ENCODE measurements at regions not wholly inside any gene's neighbourhood (a gene's known extent, or its start where the extent isn't known, plus 50 kb on each side); places are given as distances from the start of the nearest gene placed in this dataset.

- POLR2A ChIA-PET (ENCODE audit: partially characterized antibody) = no interaction called here
- H2AK5ac ChIP-seq (ENCODE audit: low read depth, low read length) = no peak overlapping the region
- H3K18ac ChIP-seq (ENCODE audit: extremely low read depth, low read length) = no peak overlapping the region
Measured at GRCh38 chr9:105967797-105968196, 273.5 kb downstream of the TMEM38B start.

More at GRCh38 chr9:105967797-105968196, 273.5 kb downstream of the TMEM38B start:
- Histone ChIP-seq H3K23ac (ENCODE audit: insufficient read length) (no peak overlapping the region), H3K4me3 (ENCODE audit: extremely low read depth in 1 of 4, insufficient read depth in 2 of 4, low read depth in 3 of 4, low read length in 4 of 4) (no peak overlapping the region), H3K4me2 (ENCODE audit: insufficient read depth in 1 of 2, low read depth in 2 of 2, low read length in 2 of 2) (no peak overlapping the region), H3K27me3 (replicated peaks in 1 of 4; ENCODE audit: control insufficient read depth in 3 of 4, extremely low read depth in 1 of 4, insufficient read depth in 3 of 4, low read length in 3 of 4) (peaks cover 0 to 6% (median 3%) of the 10 kb centered on the region in 4 experiments; a peak in 3 of 7 replicates), H3K27ac (ENCODE audit: low read depth, low read length) (no peak overlapping the region), H3K79me2 (ENCODE audit: control insufficient read depth in 1 of 2, insufficient read depth in 2 of 2, low read length in 2 of 2) (no peaks in the 10 kb centered on the region), H4K20me1 (replicated peaks in 1 of 2; ENCODE audit: control insufficient read depth in 1 of 2, insufficient read depth in 2 of 2, low read length in 2 of 2) (no peaks in the 10 kb centered on the region), H3K79me1 (ENCODE audit: low read depth, low read length) (no peaks in the 10 kb centered on the region), H4K5ac (ENCODE audit: insufficient read length, low read depth, low read length) (no peak overlapping the region), H3K4me1 (replicated peaks in 1 of 4; ENCODE audit: control insufficient read depth in 3 of 4, insufficient read depth in 4 of 4, low read length in 3 of 4) (peaks cover 0 to 4% (median 0%) of the 10 kb centered on the region in 4 experiments; a peak in 1 of 7 replicates), H2BK120ac (replicated peaks; ENCODE audit: low read depth, low read length) (no peak overlapping the region), H2BK5ac (ENCODE audit: low read depth, low read length) (no peak overlapping the region), H3K14ac (ENCODE audit: insufficient read length) (no peak overlapping the region), H2BK15ac (ENCODE audit: low read length) (no peak overlapping the region), H3K56ac (replicated peaks; ENCODE audit: insufficient read length, low read depth, low read length) (no peak overlapping the region), H3K9ac (replicated peaks in 1 of 4; ENCODE audit: extremely low read depth in 1 of 4, low read depth in 3 of 4, low read length in 3 of 4) (no peak overlapping the region), H3K23me2 (ENCODE audit: low read depth, low read length) (no peaks in the 10 kb centered on the region), H4K8ac (ENCODE audit: extremely low read depth, insufficient read depth, low read length) (no peak overlapping the region), H3K9me3 (ENCODE audit: insufficient read depth in 2 of 2, low read depth in 1 of 2, low read length in 1 of 2) (no peaks in the 10 kb centered on the region), H3K4ac (replicated peaks; ENCODE audit: insufficient read length, low read depth, low read length) (no peak overlapping the region), H2BK12ac (ENCODE audit: low read depth, low read length) (no peak overlapping the region), H3K36me3 (ENCODE audit: control insufficient read depth in 2 of 4, insufficient read depth in 4 of 4, low read length in 3 of 4) (no peaks in the 10 kb centered on the region), H2BK20ac (ENCODE audit: low read length) (no peak overlapping the region), H4K91ac (replicated peaks; ENCODE audit: insufficient read length, low read length) (no peak overlapping the region), H2AFZ (ENCODE audit: low read length) (no peak overlapping the region)
- no peak for DNase-seq (ENCODE audit: low read depth in 1 of 2, low spot score in 2 of 2)
- CTCF ChIA-PET (ENCODE audit: partially characterized antibody) = no interaction called here
- no peak for FAIRE-seq
- TF ChIP-seq CBX5 (IDR thresholded peaks at IDR 0.05; ENCODE audit: low read depth, low read length) = no peak
- TF ChIP-seq E2F6 (IDR thresholded peaks at IDR 0.05) = no peak
- TF ChIP-seq KDM1A (IDR thresholded peaks at IDR 0.05; ENCODE audit: borderline replicate concordance, low read length) = no peak
- TF ChIP-seq SIN3A (conservative IDR thresholded peaks at IDR 0.05 in 1 of 2, IDR thresholded peaks at IDR 0.05 in 1 of 2; ENCODE audit: low read depth in 1 of 2, low read length in 2 of 2) = no peak
- WGBS, 2 experiments (ENCODE audit: extremely low coverage in 1 of 2, insufficient coverage in 1 of 2, insufficient read length in 1 of 2, insufficient replicate concordance in 2 of 2, low coverage in 1 of 2, low lambda C conversion rate in 2 of 2, missing lambda C conversion rate in 1 of 2) = 81% methylated on average over 2 of the region's 2 CpGs; no CpG with 5 or more reads in 1 of the 2 experiments

Measured in H1 (cell line).